Peyer's patch (tissue), 4 donors: ENCODE measurements at regions not wholly inside any gene's neighbourhood (a gene's known extent, or its start where the extent isn't known, plus 50 kb on each side); places are given as distances from the start of the nearest gene placed in this dataset.

Experiments used
- DNase-seq, 3 donors: peaks; one replicate each; pipeline ENCODE4 v3.0.0-alpha.2; 2017 to 2019
- H3K27ac ChIP-seq, 4 donors: fragments of 200-600 bp; sonication (generic); one replicate each; pipeline ENCODE4 v1.5.1; 2016 to 2019
- H3K27me3 ChIP-seq, 2 donors: fragments of 200-600 bp; sonication (generic); one replicate each; pipeline ENCODE4 v1.5.1; 2019
- H3K36me3 ChIP-seq, 3 donors: fragments of 200-600 bp; sonication (generic); one replicate each; pipeline ENCODE4 v1.5.1; 2016 to 2019
- H3K4me1 ChIP-seq, 4 donors: fragments of 200-600 bp; sonication (generic); one replicate each; pipeline ENCODE4 v1.5.1; 2016 to 2019
- H3K4me3 ChIP-seq, 4 donors: fragments of 200-600 bp; sonication (generic); 1 replicate in 3 of 4; 2 replicates in 1 of 4; pipeline ENCODE4 v1.5.1; 2016 to 2019; ENCODE audit warnings: mild to moderate bottlenecking in 1 of 4
- H3K9me3 ChIP-seq, 4 donors: fragments of 200-600 bp; sonication (generic); one replicate each; pipeline ENCODE4 v1.5.1; 2016 to 2019; ENCODE audit warnings: mild to moderate bottlenecking in 1 of 4
- POLR2A ChIP-seq, 2 donors: fragments of 450-650 bp; IDR thresholded peaks; one replicate each; pipeline ENCODE4 v1.5.1; 2017; ENCODE audit warnings: antibody characterized with exemption in 2 of 2, mild to moderate bottlenecking in 2 of 2, moderate library complexity in 2 of 2
- TF ChIP-seq, protein P1 (sequence below), 6 experiments: fragments of 450-650 bp in 4 of 6; fragments of 200-600 bp in 2 of 6; sonication (generic) in 1 of 6; IDR thresholded peaks; one replicate each; pipeline ENCODE4 v1.5.1; 2017 to 2019; ENCODE audit warnings: antibody characterized with exemption in 6 of 6, mild to moderate bottlenecking in 3 of 6, moderate library complexity in 1 of 6

DNA sequence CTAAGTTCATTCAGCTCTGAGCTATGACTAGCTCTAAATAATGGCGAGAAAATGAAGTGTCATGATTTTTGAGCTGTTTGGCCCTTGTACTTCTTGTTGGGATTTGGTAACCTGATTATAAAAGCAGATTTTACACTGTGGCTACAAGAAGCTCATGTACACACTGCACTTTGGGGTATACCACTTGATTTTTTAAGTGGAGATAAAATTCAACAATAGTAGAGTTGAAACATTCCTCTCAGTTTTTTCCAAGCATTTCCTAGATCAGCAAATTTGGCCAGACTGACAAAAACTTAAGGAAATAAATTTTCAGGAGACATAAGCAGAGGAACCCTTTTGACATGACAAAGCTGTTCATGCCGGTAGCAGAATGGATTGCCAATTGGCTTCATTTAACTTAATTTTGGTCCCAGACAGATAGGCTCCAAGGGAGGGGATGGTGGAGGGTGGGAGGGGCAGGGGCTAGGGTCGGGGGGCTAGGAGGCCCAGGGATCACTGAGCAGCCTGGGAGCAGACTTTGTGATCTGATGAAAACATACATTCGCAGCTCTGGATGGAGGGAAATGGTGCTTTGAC is 575.9 kb downstream of the METTL15 start:
- no peak for TF ChIP-seq POLR2A (IDR thresholded peaks at IDR 0.05)
- TF ChIP-seq, protein P1, sequence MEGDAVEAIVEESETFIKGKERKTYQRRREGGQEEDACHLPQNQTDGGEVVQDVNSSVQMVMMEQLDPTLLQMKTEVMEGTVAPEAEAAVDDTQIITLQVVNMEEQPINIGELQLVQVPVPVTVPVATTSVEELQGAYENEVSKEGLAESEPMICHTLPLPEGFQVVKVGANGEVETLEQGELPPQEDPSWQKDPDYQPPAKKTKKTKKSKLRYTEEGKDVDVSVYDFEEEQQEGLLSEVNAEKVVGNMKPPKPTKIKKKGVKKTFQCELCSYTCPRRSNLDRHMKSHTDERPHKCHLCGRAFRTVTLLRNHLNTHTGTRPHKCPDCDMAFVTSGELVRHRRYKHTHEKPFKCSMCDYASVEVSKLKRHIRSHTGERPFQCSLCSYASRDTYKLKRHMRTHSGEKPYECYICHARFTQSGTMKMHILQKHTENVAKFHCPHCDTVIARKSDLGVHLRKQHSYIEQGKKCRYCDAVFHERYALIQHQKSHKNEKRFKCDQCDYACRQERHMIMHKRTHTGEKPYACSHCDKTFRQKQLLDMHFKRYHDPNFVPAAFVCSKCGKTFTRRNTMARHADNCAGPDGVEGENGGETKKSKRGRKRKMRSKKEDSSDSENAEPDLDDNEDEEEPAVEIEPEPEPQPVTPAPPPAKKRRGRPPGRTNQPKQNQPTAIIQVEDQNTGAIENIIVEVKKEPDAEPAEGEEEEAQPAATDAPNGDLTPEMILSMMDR (IDR thresholded peaks at IDR 0.05): no peak
- H3K4me3 ChIP-seq: no peak overlapping the region

GRCh38 chr11:28679795-28680468 is 571.7 kb downstream of the METTL15 start:
- Histone ChIP-seq H3K4me1 (no peaks in the 10 kb centered on the region), H3K36me3 (no peaks in the 10 kb centered on the region), H3K27ac (no peak overlapping the region), H3K27me3 (no peaks in the 10 kb centered on the region), H3K9me3 (no peaks in the 10 kb centered on the region), H3K4me3 (no peak overlapping the region)
- DNase-seq: no peak
- TF ChIP-seq, protein P1 (IDR thresholded peaks at IDR 0.05): no peak
- TF ChIP-seq POLR2A (IDR thresholded peaks at IDR 0.05): no peak

More for the DNA sequence above, 575.9 kb downstream of the METTL15 start:
- Histone ChIP-seq H3K4me1 (no peaks in the 10 kb centered on the region), H3K27me3 (no peaks in the 10 kb centered on the region), H3K36me3 (no peaks in the 10 kb centered on the region), H3K9me3 (no peaks in the 10 kb centered on the region), H3K27ac (no peak overlapping the region)
- no peak for DNase-seq

- no peak for TF ChIP-seq POLR2A (IDR thresholded peaks at IDR 0.05)
- TF ChIP-seq, protein P1 (IDR thresholded peaks at IDR 0.05): no peak
- no peak overlapping the region for H3K4me3 ChIP-seq
- H3K4me1 ChIP-seq: no peaks in the 10 kb centered on the region
- no peak for DNase-seq
- no peaks in the 10 kb centered on the region for H3K27me3 ChIP-seq
- H3K27ac ChIP-seq: no peak overlapping the region
- no peaks in the 10 kb centered on the region for H3K36me3 ChIP-seq
- H3K9me3 ChIP-seq: no peaks in the 10 kb centered on the region
Observed at GRCh38 chr11:28677721-28678120, 569.5 kb downstream of the METTL15 start.

DNA sequence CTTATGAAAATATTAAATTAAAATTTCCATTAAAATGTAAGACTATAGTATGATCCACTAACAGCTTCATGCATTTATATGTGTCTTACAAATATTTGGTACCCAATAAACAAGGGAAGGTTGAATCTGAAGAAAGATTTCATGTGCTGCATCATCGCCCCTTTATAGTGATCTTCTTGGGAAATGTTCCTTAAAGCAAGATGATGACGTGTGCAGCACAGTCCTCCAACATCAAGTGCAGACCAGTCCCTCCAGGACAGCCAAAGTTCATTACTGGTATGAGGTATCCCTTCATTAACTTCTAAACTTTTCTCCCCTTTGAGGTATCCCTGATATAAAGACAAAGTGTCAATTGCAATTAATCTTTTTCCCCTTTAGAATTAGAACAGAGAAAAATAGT is 567.0 kb downstream of the METTL15 start:
- no peaks in the 10 kb centered on the region for H3K27me3 ChIP-seq
- no peak for DNase-seq
- TF ChIP-seq, protein P1 (IDR thresholded peaks at IDR 0.05): no peak
- no peak for TF ChIP-seq POLR2A (IDR thresholded peaks at IDR 0.05)

DNA sequence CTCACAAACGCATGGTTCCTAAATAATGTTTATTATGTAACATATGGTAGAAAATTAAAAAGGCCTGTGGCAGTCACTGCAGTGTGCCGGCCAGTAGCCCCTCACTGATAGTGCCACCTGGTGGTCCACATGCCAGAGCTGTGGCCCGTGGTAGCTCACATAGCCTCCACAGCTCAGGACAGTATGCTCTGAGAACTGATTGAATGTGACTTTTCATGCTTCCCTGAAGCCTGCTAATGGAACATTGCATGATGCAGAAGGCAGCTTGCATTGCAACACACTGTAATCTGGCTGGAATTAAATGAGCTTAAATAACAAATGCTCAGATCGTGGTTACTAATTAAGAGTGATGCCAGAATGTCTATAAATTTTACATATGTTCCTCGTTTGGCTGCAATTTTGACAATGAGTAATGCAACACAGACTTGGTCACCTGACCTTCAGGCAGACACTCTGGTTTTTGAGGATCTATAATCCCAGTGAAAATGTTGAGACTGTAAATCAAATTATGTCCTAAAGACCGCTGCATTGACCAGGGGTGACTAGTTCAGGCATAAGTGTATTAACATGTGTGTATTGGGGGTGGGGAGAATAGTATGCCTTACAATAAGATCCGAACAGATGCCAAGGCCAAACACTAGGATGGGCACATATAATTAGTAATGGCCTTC is 566.4 kb downstream of the METTL15 start:
- no peak for DNase-seq
- Histone ChIP-seq H3K4me1 (no peaks in the 10 kb centered on the region), H3K36me3 (no peaks in the 10 kb centered on the region), H3K9me3 (no peaks in the 10 kb centered on the region), H3K27ac (no peak overlapping the region), H3K27me3 (no peaks in the 10 kb centered on the region), H3K4me3 (no peak overlapping the region)
- TF ChIP-seq POLR2A (IDR thresholded peaks at IDR 0.05): no peak
- TF ChIP-seq, protein P1 (IDR thresholded peaks at IDR 0.05): no peak

More for the DNA sequence above, 567.0 kb downstream of the METTL15 start:
- Histone ChIP-seq H3K4me1 (no peaks in the 10 kb centered on the region), H3K9me3 (no peaks in the 10 kb centered on the region), H3K27ac (no peak overlapping the region), H3K36me3 (no peaks in the 10 kb centered on the region), H3K4me3 (no peak overlapping the region)
